Epithelial cell of proximal tubule (primary cell): ENCODE measurements at regions not wholly inside any gene's neighbourhood (a gene's known extent, or its start where the extent isn't known, plus 50 kb on each side); places are given as distances from the start of the nearest gene placed in this dataset.
"Not testable (repeated sequence)": the region's sequence is repeated elsewhere in the genome, so short reads cannot be mapped to it uniquely, and the experiment has no call there.

ENCODE experiments used
- DNase-seq: peaks from one replicate; pipeline ENCODE4 v3.0.0-alpha.2; 2011; ENCODE audit warnings: low read depth
- H3K4me3 ChIP-seq: 2 replicates; pipeline ENCODE4 v1.5.1; 2011; ENCODE audit warnings: low read depth, mild to moderate bottlenecking, low read length
- CTCF ChIP-seq: conservative IDR thresholded peaks from 2 replicates; pipeline ENCODE4 v1.5.1; 2012; ENCODE audit warnings: low read depth, mild to moderate bottlenecking, low read length

- TF ChIP-seq CTCF, result no peak
- no peak overlapping the region for H3K4me3 ChIP-seq
- DNase-seq, result no peak
Observed at GRCh38 chr1:112144733-112145426, 155.4 kb upstream of the KCND3 start.

GRCh38 chr1:112146201-112146715, 156.8 kb upstream of the KCND3 start:
- H3K4me3 ChIP-seq, result no peak overlapping the region
- TF ChIP-seq CTCF, result no peak
- no peak for DNase-seq

- H3K4me3 ChIP-seq, DNase-seq: not testable (repeated sequence)
Observed at GRCh38 chr1:112160214-112160613, 170.7 kb upstream of the KCND3 start.

- DNase-seq, result no peak
- H3K4me3 ChIP-seq, result no peak overlapping the region
- no peak for TF ChIP-seq CTCF
Observed at GRCh38 chr1:112165375-112165774, 175.9 kb upstream of the KCND3 start.

GRCh38 chr1:112169517-112169916, 180.0 kb upstream of the KCND3 start:
- no peak overlapping the region for H3K4me3 ChIP-seq
- DNase-seq, result no peak
- TF ChIP-seq CTCF, result no peak

- TF ChIP-seq CTCF, result no peak
- no peak overlapping the region for H3K4me3 ChIP-seq
- peak; percentile 4 for DNase-seq
Observed at GRCh38 chr1:112172294-112172882, 182.9 kb upstream of the KCND3 start.

- TF ChIP-seq CTCF, result no peak
Observed at GRCh38 chr1:112177314-112177713, 187.8 kb upstream of the KCND3 start.

More at GRCh38 chr1:112177314-112177713, 187.8 kb upstream of the KCND3 start:
- H3K4me3 ChIP-seq, result no peak overlapping the region
- DNase-seq, result no peak
